GM12878 (cell line): ENCODE measurements at regions not wholly inside any gene's neighbourhood (a gene's known extent, or its start where the extent isn't known, plus 50 kb on each side); places are given as distances from the start of the nearest gene placed in this dataset.

Source experiments
- ATAC-seq: fragments of 200-7000 bp; cut with Tn5 transposase; 3 replicates; pipeline ENCODE4 v1.9.1; 2020; ENCODE audit warnings: mild to moderate bottlenecking, moderate library complexity
- BruUV-seq: library from RNA; stranded (reverse); fragments of 400-500 nt; replicated peaks from 2 replicates; lab custom pipeline; 2021; lab: Mats Ljungman, UMichigan
- CTCF ChIA-PET: fragments of 300-600 bp; sonication (Branson Sonifier 250); formaldehyde crosslinking; extraction: SDS; loops from one replicate; lab custom pipeline; 2021; ENCODE audit warnings: inconsistent platforms; lab: Yijun Ruan, JAX
- POLR2A ChIA-PET: fragments of 350-600 bp; formaldehyde crosslinking; extraction: SDS; loops from one replicate; lab custom pipeline; 2021; ENCODE audit warnings: inconsistent platforms; lab: Charles Lee
- RAD21 ChIA-PET: fragments of 300-600 bp; sonication (Branson Sonifier 250); formaldehyde crosslinking; loops from one replicate; lab custom pipeline; 2023; ENCODE audit warnings: antibody characterized with exemption; ENCODE audit not compliant: unreplicated experiment; lab: Charles Lee
- SMC1A ChIA-PET: fragments of 300-600 bp; sonication (Branson Sonifier 250); formaldehyde crosslinking; loops from one replicate; lab custom pipeline; 2023; ENCODE audit not compliant: unreplicated experiment, uncharacterized antibody; lab: Charles Lee
- DNase-seq: peaks from one replicate; pipeline ENCODE4 v3.0.0-alpha.2; 2011; ENCODE audit warnings: low read depth, low spot score
- FAIRE-seq: peaks from 3 replicates; lab custom pipeline; 2011; peaks lifted over from hg19 to GRCh38; lab: Jason Lieb, UNC
- H2AFZ ChIP-seq: 2 replicates; pipeline ENCODE4 v1.6.0; 2011; ENCODE audit warnings: low read depth, low read length, control low read depth; ENCODE audit not compliant: control insufficient read depth
- H3K27ac ChIP-seq: 2 replicates; pipeline ENCODE4 v1.5.1; 2011; ENCODE audit warnings: control low read depth; ENCODE audit not compliant: control insufficient read depth, insufficient read depth
- H3K27me3 ChIP-seq, 2 experiments: replicated peaks in 1 of 2; 2 replicates each; pipeline versions ENCODE4 v1.6.0 to v1.6.1; 2011; ENCODE audit warnings: low read length in 1 of 2; ENCODE audit not compliant: control insufficient read depth in 2 of 2, insufficient read depth in 2 of 2
- H3K36me3 ChIP-seq, 2 experiments: 2 replicates each; pipeline ENCODE4 v1.5.1; 2011; ENCODE audit warnings: low read length in 1 of 2; ENCODE audit not compliant: control insufficient read depth in 2 of 2, insufficient read depth in 2 of 2
- H3K4me1 ChIP-seq: 2 replicates; pipeline ENCODE4 v1.6.1; 2011; ENCODE audit warnings: mild to moderate bottlenecking, low read length, moderate library complexity, mixed read lengths; ENCODE audit not compliant: control insufficient read depth, insufficient read depth
- H3K4me2 ChIP-seq: 2 replicates; pipeline ENCODE4 v1.6.0; 2011; ENCODE audit warnings: control low read depth; ENCODE audit not compliant: control insufficient read depth, insufficient read depth
- H3K4me3 ChIP-seq: fragments of 200-600 bp; sonication (generic); 2 replicates; pipeline ENCODE4 v1.5.1; 2016
- H3K79me2 ChIP-seq: 2 replicates; pipeline ENCODE4 v1.6.0; 2011; ENCODE audit warnings: low read length; ENCODE audit not compliant: control insufficient read depth, insufficient read depth
- H3K9ac ChIP-seq: 2 replicates; pipeline ENCODE4 v1.8.0; 2011; ENCODE audit warnings: low read length, control low read depth, mixed read lengths; ENCODE audit not compliant: control insufficient read depth, insufficient read depth
- H3K9me3 ChIP-seq: replicated peaks from 3 replicates; pipeline ENCODE4 v1.5.1; 2011; ENCODE audit warnings: mild to moderate bottlenecking, low read length; ENCODE audit not compliant: control insufficient read depth, insufficient read depth
- H4K20me1 ChIP-seq: 2 replicates; pipeline ENCODE4 v1.6.0; 2011; ENCODE audit not compliant: control insufficient read depth, insufficient read depth
- ASH2L ChIP-seq: fragments of 300-600, 200-600 bp; sonication (generic); IDR thresholded peaks from 2 replicates; pipeline ENCODE4 v1.6.1; 2017; ENCODE audit warnings: low read depth, mild to moderate bottlenecking, borderline replicate concordance
- CEBPZ ChIP-seq: fragments of 150-350 bp; IDR thresholded peaks from 2 replicates; pipeline ENCODE4 v1.6.1; 2016; ENCODE audit warnings: low read depth, low read length
- HCFC1 ChIP-seq: fragments of 150-350 bp; IDR thresholded peaks from 2 replicates; pipeline ENCODE4 v1.6.1; 2014; ENCODE audit warnings: low read length
- HDGF ChIP-seq: fragments of 450-650 bp; IDR thresholded peaks from 2 replicates; pipeline ENCODE4 v1.6.1; 2016; ENCODE audit warnings: antibody characterized with exemption
- IRF4 ChIP-seq: IDR thresholded peaks from 2 replicates; pipeline ENCODE4 v1.6.1; 2011; ENCODE audit warnings: low read depth, low read length
- KLF5 ChIP-seq: fragments of 450-650 bp; IDR thresholded peaks from 2 replicates; pipeline ENCODE4 v1.6.1; 2014; ENCODE audit warnings: mild to moderate bottlenecking; ENCODE audit not compliant: partially characterized antibody
- NR2F1 ChIP-seq: fragments of 450-650 bp; conservative IDR thresholded peaks from 2 replicates; pipeline ENCODE4 v1.6.1; 2017; ENCODE audit warnings: mild to moderate bottlenecking
- NRF1 ChIP-seq: conservative IDR thresholded peaks from 2 replicates; pipeline ENCODE4 v1.6.1; 2011; ENCODE audit warnings: mild to moderate bottlenecking, low read depth, low read length, improper control_type of control experiment
- RAD21 ChIP-seq: IDR thresholded peaks from 2 replicates; pipeline ENCODE4 v1.6.1; 2011; ENCODE audit warnings: mild to moderate bottlenecking, low read depth, low read length, moderate library complexity; ENCODE audit not compliant: insufficient read depth
- RAD51 ChIP-seq: fragments of 450-650 bp; IDR thresholded peaks from 2 replicates; pipeline ENCODE4 v1.6.1; 2016; ENCODE audit warnings: moderate library complexity, mild to moderate bottlenecking, inconsistent platforms
- RFX5 ChIP-seq: IDR thresholded peaks from 2 replicates; pipeline ENCODE4 v1.6.1; 2011; ENCODE audit warnings: low read depth, low read length, improper control_type of control experiment
- TBL1XR1 ChIP-seq: IDR thresholded peaks from 2 replicates; pipeline ENCODE4 v1.6.1; 2012; ENCODE audit warnings: low read depth, low read length, improper control_type of control experiment
- YY1 ChIP-seq: IDR thresholded peaks from 2 replicates; pipeline ENCODE4 v1.6.1; 2011; ENCODE audit warnings: low read depth, mild to moderate bottlenecking, low read length
- WGBS: methylation state at CpG from one replicate; pipeline ENCODE4 v1.1.6; 2016; ENCODE audit warnings: low lambda C conversion rate; ENCODE audit not compliant: insufficient replicate concordance, insufficient coverage; ENCODE audit errors: missing lambda C conversion rate; 5-methylcytosine and 5-hydroxymethylcytosine counted together
- in situ Hi-C: fragments of 300-500 bp; cut with MboI; formaldehyde crosslinking; loops from 9 replicates; pipeline ENCODE4 v1.14.3; 2018; ENCODE audit warnings: mixed read lengths
- intact Hi-C: fragments of 100-400 bp; cut with micrococcal nuclease; formaldehyde crosslinking; loops from one replicate; pipeline ENCODE4 v1.14.2; 2022; ENCODE audit not compliant: unreplicated experiment

DNA sequence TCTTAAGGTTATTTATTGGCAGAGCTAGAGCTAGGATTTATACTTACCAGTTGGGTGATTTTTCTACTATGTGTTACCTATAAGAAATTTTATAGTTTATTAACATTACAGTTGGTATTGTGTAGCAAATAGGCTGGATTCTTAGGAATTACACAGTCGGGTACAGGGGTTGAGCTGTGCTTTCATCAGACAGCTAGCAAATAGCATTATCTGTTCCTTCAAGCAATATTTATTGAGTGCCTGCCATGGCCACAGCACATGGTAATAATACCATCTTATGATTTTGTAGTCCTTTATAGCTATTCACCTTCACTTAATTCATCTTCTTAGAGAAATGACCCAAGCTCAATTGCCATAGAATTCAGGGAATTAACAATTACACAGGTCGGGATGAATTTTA is 109.4 kb upstream of the PACRGL start:
- ChIA-PET SMC1A (no interaction called here), RAD21 (no interaction called here), POLR2A (no interaction called here), CTCF (interaction anchor here (1.5 kb wide), 1 partner anchor 14 kb away, joined by 3 read pairs; no protein-coding TSS in a partner anchor)
- no peak overlapping the region for H3K9ac ChIP-seq
- H3K27ac ChIP-seq: no peak overlapping the region
- FAIRE-seq: no peak
- no TSS peak for BruUV-seq
- TF ChIP-seq NRF1 (no peak), IRF4 (no peak), HDGF (no peak)
- no peak overlapping the region for H2AFZ ChIP-seq
- no peaks in the 10 kb centered on the region for H3K79me2 ChIP-seq
- H3K27me3 ChIP-seq: no peaks in the 10 kb centered on the region
- no peak overlapping the region for H3K4me3 ChIP-seq
- H3K9me3 ChIP-seq: no peaks in the 10 kb centered on the region
- WGBS: 3% methylated on average over 2 of the region's 2 CpGs
- H3K36me3 ChIP-seq: no peaks in the 10 kb centered on the region
- no peak overlapping the region for H3K4me2 ChIP-seq
- intact Hi-C loops: no loop called here
- H3K4me1 ChIP-seq: no peaks in the 10 kb centered on the region
- no peak for DNase-seq
- in situ Hi-C loops: no loop called here
- H4K20me1 ChIP-seq: no peaks in the 10 kb centered on the region
- ATAC-seq: no peak

- H3K9me3 ChIP-seq: no peaks in the 10 kb centered on the region
- BruUV-seq: no TSS peak
- CTCF ChIA-PET: interaction anchor here (1.5 kb wide), 1 partner anchor 14 kb away, joined by 3 read pairs; no protein-coding TSS in a partner anchor
- H3K27me3 ChIP-seq: no peaks in the 10 kb centered on the region
- no peak for TF ChIP-seq HCFC1
- TF ChIP-seq KLF5: no peak
- no peak for TF ChIP-seq RAD21
- TF ChIP-seq TBL1XR1: no peak
- no peak for TF ChIP-seq CEBPZ
- TF ChIP-seq YY1: no peak
- TF ChIP-seq RFX5: no peak
- TF ChIP-seq ASH2L: no peak
- TF ChIP-seq RAD51: no peak
- TF ChIP-seq NR2F1: no peak
- H3K79me2 ChIP-seq: no peaks in the 10 kb centered on the region
- no peaks in the 10 kb centered on the region for H4K20me1 ChIP-seq
- no peak overlapping the region for H3K27ac ChIP-seq
- 36% methylated on average over 2 of the region's 2 CpGs for WGBS
- DNase-seq (no peak), FAIRE-seq (no peak), ATAC-seq (no peak)
- intact Hi-C loops: no loop called here
- POLR2A ChIA-PET: no interaction called here
- RAD21 ChIA-PET: no interaction called here
- no peaks in the 10 kb centered on the region for H3K4me1 ChIP-seq
- no peak overlapping the region for H3K4me2 ChIP-seq
- SMC1A ChIA-PET: interaction anchor here (1.6 kb wide), 1 partner anchor 12 kb away, joined by 5 read pairs; no protein-coding TSS in a partner anchor
- H3K9ac ChIP-seq: no peak overlapping the region
- in situ Hi-C loops: no loop called here
- no peak overlapping the region for H3K4me3 ChIP-seq
- H2AFZ ChIP-seq: no peak overlapping the region
- no peaks in the 10 kb centered on the region for H3K36me3 ChIP-seq
Measured at GRCh38 chr4:20591571-20591970, 108.7 kb upstream of the PACRGL start.
